HG02610 (cell line): ENCODE measurements at regions not wholly inside any gene's neighbourhood (a gene's known extent, or its start where the extent isn't known, plus 50 kb on each side); places are given as distances from the start of the nearest gene placed in this dataset.
"Not testable (repeated sequence)": the region's sequence is repeated elsewhere in the genome, so short reads cannot be mapped to it uniquely, and the experiment has no call there.

Source experiments
- ATAC-seq: cut with Tn5 transposase; IDR thresholded peaks from one replicate; pipeline ENCODE4 v1.9.1; 2021; ENCODE audit warnings: mild to moderate bottlenecking, moderate library complexity; ENCODE audit not compliant: unreplicated experiment

- no peak for ATAC-seq
Measured at GRCh38 chr13:65535370-65535769, 1694.8 kb downstream of the PCDH9 start.

GRCh38 chr13:65532231-65532630 lies 1697.9 kb downstream of the PCDH9 start:
- ATAC-seq, result no peak

- no peak for ATAC-seq
Measured at GRCh38 chr13:65530688-65531087, 1699.4 kb downstream of the PCDH9 start.

GRCh38 chr13:65529541-65529940 lies 1700.6 kb downstream of the PCDH9 start:
- ATAC-seq, result no peak

GRCh38 chr13:65508745-65509144 lies 1721.4 kb downstream of the PCDH9 start:
- ATAC-seq, result peak; percentile 35

- no peak for ATAC-seq
Measured at GRCh38 chr13:65508338-65508737, 1721.8 kb downstream of the PCDH9 start.

GRCh38 chr13:65505941-65506340 lies 1724.2 kb downstream of the PCDH9 start:
- ATAC-seq, result peak; percentile 86

GRCh38 chr13:65504213-65504612 lies 1725.9 kb downstream of the PCDH9 start:
- no peak for ATAC-seq

- ATAC-seq, result no peak
Measured at GRCh38 chr13:65500481-65500880, 1729.7 kb downstream of the PCDH9 start.

GRCh38 chr13:65499256-65499655 lies 1730.9 kb downstream of the PCDH9 start:
- ATAC-seq, result no peak

GRCh38 chr13:65497265-65497664 lies 1732.9 kb downstream of the PCDH9 start:
- no peak for ATAC-seq

GRCh38 chr13:65490725-65491124 lies 1739.4 kb downstream of the PCDH9 start:
- not testable (repeated sequence) for ATAC-seq

- no peak for ATAC-seq
Measured at GRCh38 chr13:65488606-65489005, 1741.5 kb downstream of the PCDH9 start.

- no peak for ATAC-seq
Measured at GRCh38 chr13:65479692-65480091, 1750.4 kb downstream of the PCDH9 start.

GRCh38 chr13:65473196-65473595 lies 1756.9 kb downstream of the PCDH9 start:
- no peak for ATAC-seq

GRCh38 chr13:65472336-65472735 lies 1757.8 kb downstream of the PCDH9 start:
- no peak for ATAC-seq

- ATAC-seq, result no peak
Measured at GRCh38 chr13:65470781-65471180, 1759.4 kb downstream of the PCDH9 start.

GRCh38 chr13:65468628-65469027 lies 1761.5 kb downstream of the PCDH9 start:
- ATAC-seq, result no peak

- ATAC-seq, result no peak
Measured at GRCh38 chr13:65461590-65461989, 1768.5 kb downstream of the PCDH9 start.

GRCh38 chr13:65460136-65460535 lies 1770.0 kb downstream of the PCDH9 start:
- no peak for ATAC-seq

GRCh38 chr13:65456150-65456912 lies 1773.8 kb downstream of the PCDH9 start:
- ATAC-seq, result no peak

- ATAC-seq, result no peak
Measured at GRCh38 chr13:65454403-65454802, 1775.7 kb downstream of the PCDH9 start.

- ATAC-seq, result no peak
Measured at GRCh38 chr13:65453982-65454381, 1776.2 kb downstream of the PCDH9 start.
